SH-SY5Y (cell line): ENCODE measurements at regions not wholly inside any gene's neighbourhood (a gene's known extent, or its start where the extent isn't known, plus 50 kb on each side); places are given as distances from the start of the nearest gene placed in this dataset.

Experiments
- GATA2 ChIP-seq: IDR thresholded peaks from 2 replicates; pipeline ENCODE4 v1.6.1; 2011; ENCODE audit warnings: mild to moderate bottlenecking, low read depth, low read length
- GATA3 ChIP-seq: IDR thresholded peaks from 2 replicates; pipeline ENCODE4 v1.6.1; 2011; ENCODE audit warnings: low read depth, mild to moderate bottlenecking, low read length, moderate library complexity

GRCh38 chr20:57826666-57827287 is 117.0 kb upstream of the PMEPA1 start:
- no peak for TF ChIP-seq GATA3
- no peak for TF ChIP-seq GATA2

- TF ChIP-seq GATA3 (no peak), GATA2 (no peak)
Measured at GRCh38 chr20:57824909-57825308, 115.1 kb upstream of the PMEPA1 start.

- TF ChIP-seq GATA2 (no peak), GATA3 (no peak)
Measured at GRCh38 chr20:57821935-57822334, 112.1 kb upstream of the PMEPA1 start.

GRCh38 chr20:57819691-57820380 is 110.0 kb upstream of the PMEPA1 start:
- TF ChIP-seq GATA2: no peak

GRCh38 chr20:57819291-57819690 is 109.5 kb upstream of the PMEPA1 start:
- TF ChIP-seq GATA3 (no peak), GATA2 (no peak)

- TF ChIP-seq GATA3 (no peak), GATA2 (no peak)
Measured at GRCh38 chr20:57818418-57819181, 108.8 kb upstream of the PMEPA1 start.

- TF ChIP-seq GATA3: no peak
Measured at GRCh38 chr20:57815405-57815804, 105.6 kb upstream of the PMEPA1 start.

GRCh38 chr20:57814529-57814928 is 104.7 kb upstream of the PMEPA1 start:
- no peak for TF ChIP-seq GATA2
- TF ChIP-seq GATA3: no peak

GRCh38 chr20:57813509-57814269 is 103.9 kb upstream of the PMEPA1 start:
- TF ChIP-seq GATA2: no peak
- no peak for TF ChIP-seq GATA3

- TF ChIP-seq GATA2 (no peak), GATA3 (no peak)
Measured at GRCh38 chr20:57811374-57812020, 101.7 kb upstream of the PMEPA1 start.

- TF ChIP-seq GATA2: no peak
- no peak for TF ChIP-seq GATA3
Measured at GRCh38 chr20:57810511-57811373, 100.9 kb upstream of the PMEPA1 start.

- no peak for TF ChIP-seq GATA3
- TF ChIP-seq GATA2: no peak
Measured at GRCh38 chr20:57809661-57810172, 99.9 kb upstream of the PMEPA1 start.

- TF ChIP-seq GATA3 (no peak), GATA2 (no peak)
Measured at GRCh38 chr20:57809149-57809548, 99.3 kb upstream of the PMEPA1 start.
